OCI-LY1 (cell line): ENCODE measurements at regions not wholly inside any gene's neighbourhood (a gene's known extent, or its start where the extent isn't known, plus 50 kb on each side); places are given as distances from the start of the nearest gene placed in this dataset.

Source experiments
- H2AFZ ChIP-seq: fragments of 200-600 bp; sonication (generic), shearing (Covaris generic); 2 replicates; pipeline ENCODE4 v1.6.0; 2014; ENCODE audit warnings: antibody characterized with exemption, mild to moderate bottlenecking, low read length
- H3F3A ChIP-seq: fragments of 200-600 bp; sonication (generic), shearing (Covaris generic); 2 replicates; pipeline ENCODE4 v1.6.0; 2014; ENCODE audit warnings: mild to moderate bottlenecking, antibody characterized with exemption, low read length, moderate library complexity; ENCODE audit not compliant: insufficient read depth
- H3K27ac ChIP-seq: fragments of 200-600 bp; sonication (generic); 2 replicates; pipeline ENCODE4 v1.5.1; 2014; ENCODE audit warnings: low read length, mixed run types, mild to moderate bottlenecking, low read depth; ENCODE audit not compliant: poor library complexity, severe bottlenecking
- H3K27me3 ChIP-seq: fragments of 200-600 bp; sonication (generic); 2 replicates; pipeline ENCODE4 v1.6.0; 2014; ENCODE audit warnings: antibody characterized with exemption, mild to moderate bottlenecking, low read length, moderate library complexity; ENCODE audit not compliant: insufficient read depth
- H3K36me3 ChIP-seq: fragments of 200-600 bp; sonication (generic); 2 replicates; pipeline ENCODE4 v1.6.1; 2014; ENCODE audit warnings: mild to moderate bottlenecking, antibody characterized with exemption, low read length, moderate library complexity, mixed read lengths; ENCODE audit not compliant: insufficient read depth
- H3K4me1 ChIP-seq: fragments of 200-600 bp; sonication (generic); 2 replicates; pipeline ENCODE4 v1.5.1; 2014; ENCODE audit warnings: mild to moderate bottlenecking, low read length, moderate library complexity; ENCODE audit not compliant: insufficient read depth, severe bottlenecking
- H3K4me2 ChIP-seq: fragments of 200-600 bp; sonication (generic), shearing (Covaris generic); 2 replicates; pipeline ENCODE4 v1.6.1; 2014; ENCODE audit warnings: low read length
- H3K4me3 ChIP-seq: fragments of 200-600 bp; sonication (generic); 2 replicates; pipeline ENCODE4 v1.5.1; 2014; ENCODE audit warnings: low read length, low read depth, mild to moderate bottlenecking, mixed read lengths; ENCODE audit not compliant: poor library complexity, severe bottlenecking
- H3K79me2 ChIP-seq: fragments of 200-600 bp; shearing (Covaris generic); 2 replicates; pipeline ENCODE4 v1.6.1; 2016; ENCODE audit warnings: mixed run types, low read length, mixed read lengths; ENCODE audit not compliant: insufficient read depth
- H3K9ac ChIP-seq: fragments of 200-600 bp; sonication (generic), shearing (Covaris generic); 2 replicates; pipeline ENCODE4 v1.6.1; 2014; ENCODE audit warnings: mild to moderate bottlenecking, low read length, mixed read lengths
- H3K9me2 ChIP-seq: fragments of 200-600 bp; sonication (generic), shearing (Covaris generic); 2 replicates; pipeline ENCODE4 v1.6.1; 2014; ENCODE audit warnings: low read depth, mild to moderate bottlenecking, low read length, mixed read lengths
- H3K9me3 ChIP-seq: fragments of 200-600 bp; shearing (Covaris generic); 2 replicates; pipeline ENCODE4 v1.6.1; 2014; ENCODE audit warnings: low read length, mixed read lengths
- H4K20me1 ChIP-seq: fragments of 200-600 bp; sonication (generic), shearing (Covaris generic); 2 replicates; pipeline ENCODE4 v1.6.0; 2016; ENCODE audit warnings: mild to moderate bottlenecking, low read length; ENCODE audit not compliant: insufficient read depth
- CTCF ChIP-seq: fragments of 200-600 bp; sonication (generic), shearing (Covaris generic); IDR thresholded peaks from 2 replicates; pipeline ENCODE4 v1.5.1; 2017; ENCODE audit warnings: mild to moderate bottlenecking, antibody characterized with exemption, low read length, moderate library complexity, mixed read lengths
- EZH2 ChIP-seq: fragments of 200-600 bp; sonication (generic), shearing (Covaris generic); IDR thresholded peaks from 2 replicates; pipeline ENCODE4 v1.8.0; 2017; ENCODE audit warnings: borderline replicate concordance, mixed run types, mild to moderate bottlenecking, antibody characterized with exemption, low read length, moderate library complexity, mixed read lengths

- Histone ChIP-seq H4K20me1 (no peaks in the 10 kb centered on the region), H3F3A (no peaks in the 10 kb centered on the region), H3K4me1 (no peaks in the 10 kb centered on the region), H3K9me3 (no peaks in the 10 kb centered on the region), H3K4me3 (no peak overlapping the region), H3K36me3 (no peaks in the 10 kb centered on the region), H3K27me3 (no peaks in the 10 kb centered on the region), H3K4me2 (no peak overlapping the region), H3K79me2 (no peaks in the 10 kb centered on the region), H3K27ac (no peak overlapping the region), H3K9ac (no peak overlapping the region), H3K9me2 (no peaks in the 10 kb centered on the region), H2AFZ (no peak overlapping the region)
- no peak for TF ChIP-seq EZH2
- TF ChIP-seq CTCF = no peak
These were observed 123.2 kb downstream of the RTP5 start for GRCh38 chr2:241992753-241993152.

GRCh38 chr2:241993386-241994005 is 124.0 kb downstream of the RTP5 start:
- H3K36me3 ChIP-seq = no peaks in the 10 kb centered on the region
- H3K4me2 ChIP-seq = no peak overlapping the region
- no peaks in the 10 kb centered on the region for H3K9me3 ChIP-seq
- H3K4me3 ChIP-seq = no peak overlapping the region
- H3K9ac ChIP-seq = no peak overlapping the region
- TF ChIP-seq EZH2 (no peak), CTCF (no peak)
- no peak overlapping the region for H2AFZ ChIP-seq
- no peaks in the 10 kb centered on the region for H3K27me3 ChIP-seq
- H3F3A ChIP-seq = no peaks in the 10 kb centered on the region
- no peaks in the 10 kb centered on the region for H3K4me1 ChIP-seq
- no peak overlapping the region for H3K27ac ChIP-seq
- H3K9me2 ChIP-seq = no peaks in the 10 kb centered on the region
- no peaks in the 10 kb centered on the region for H4K20me1 ChIP-seq
- H3K79me2 ChIP-seq = no peaks in the 10 kb centered on the region

- Histone ChIP-seq H3K4me3 (no peak overlapping the region), H3K36me3 (no peaks in the 10 kb centered on the region), H4K20me1 (no peaks in the 10 kb centered on the region), H3K79me2 (no peaks in the 10 kb centered on the region), H3K9me3 (no peaks in the 10 kb centered on the region), H3K27me3 (no peaks in the 10 kb centered on the region), H3K9me2 (no peaks in the 10 kb centered on the region), H3K4me1 (no peaks in the 10 kb centered on the region), H3K9ac (no peak overlapping the region), H3K27ac (no peak overlapping the region), H2AFZ (no peak overlapping the region), H3K4me2 (no peak overlapping the region), H3F3A (no peaks in the 10 kb centered on the region)
- no peak for TF ChIP-seq CTCF
- no peak for TF ChIP-seq EZH2
These were observed 124.6 kb downstream of the RTP5 start for GRCh38 chr2:241994086-241994485.
